DMS 273 treated with DMSO at 0.1 percent for 48 hours (cell line): ENCODE measurements at regions not wholly inside any gene's neighbourhood (a gene's known extent, or its start where the extent isn't known, plus 50 kb on each side); places are given as distances from the start of the nearest gene placed in this dataset.

Source experiments
- DNase-seq: peaks from one replicate; lab custom pipeline; 2025; lab: John Stamatoyannopoulos, UW

DNA sequence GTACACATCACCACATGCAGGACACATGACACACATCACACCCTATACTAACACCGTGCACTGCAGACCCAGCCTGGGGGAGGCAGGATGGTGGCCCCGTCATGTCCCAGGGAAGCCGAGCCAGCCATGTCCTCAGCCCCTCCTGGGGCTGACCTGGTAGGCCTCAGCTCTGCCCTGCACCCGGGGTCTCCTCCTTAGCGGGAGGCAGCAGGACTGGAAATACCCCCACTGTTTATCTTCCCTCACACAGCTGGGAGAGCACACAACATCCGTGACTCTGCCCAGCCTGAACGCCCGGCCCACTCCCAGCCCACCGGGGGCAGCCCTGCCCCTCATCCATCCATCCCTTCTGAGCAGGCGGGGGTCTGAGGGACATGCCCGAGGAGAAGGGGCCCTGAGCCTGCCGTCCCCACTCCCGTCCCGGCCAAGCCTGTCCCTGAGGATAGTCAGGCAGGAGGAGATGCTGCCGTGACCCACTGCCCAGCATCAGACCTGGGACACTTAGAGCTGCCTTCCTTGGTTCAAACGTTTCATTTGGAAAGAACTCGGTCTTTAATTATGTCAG is 945.0 kb downstream of the BRD1 start:
- DNase-seq = no peak

DNA sequence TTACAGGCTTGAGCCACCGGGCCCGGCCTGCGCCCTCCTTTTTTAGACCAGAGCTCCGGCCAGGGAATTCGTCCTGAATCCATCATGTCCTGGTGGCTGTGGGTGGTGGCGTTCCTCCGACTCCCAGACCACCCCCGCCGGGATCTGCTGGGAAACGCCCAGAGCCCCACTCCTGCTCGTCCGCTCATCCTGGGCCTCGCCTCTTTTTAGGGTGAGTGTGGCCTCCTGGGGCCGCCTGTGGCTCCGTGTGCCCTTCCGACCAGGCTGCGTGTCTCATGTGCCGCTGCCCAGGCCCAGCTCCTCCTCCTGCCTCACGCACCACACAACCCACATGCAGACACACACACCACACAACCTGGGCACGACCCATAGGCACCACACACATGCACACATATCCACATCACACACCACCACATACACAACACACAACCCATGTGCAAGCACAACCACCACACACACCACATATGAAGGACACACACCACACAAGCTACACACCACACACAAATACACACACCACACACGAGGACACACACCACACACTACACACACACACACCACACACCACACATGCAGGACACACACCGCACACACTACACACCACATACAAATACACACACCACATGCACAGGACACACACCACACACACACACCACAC is 946.2 kb downstream of the BRD1 start:
- no peak for DNase-seq

DNA sequence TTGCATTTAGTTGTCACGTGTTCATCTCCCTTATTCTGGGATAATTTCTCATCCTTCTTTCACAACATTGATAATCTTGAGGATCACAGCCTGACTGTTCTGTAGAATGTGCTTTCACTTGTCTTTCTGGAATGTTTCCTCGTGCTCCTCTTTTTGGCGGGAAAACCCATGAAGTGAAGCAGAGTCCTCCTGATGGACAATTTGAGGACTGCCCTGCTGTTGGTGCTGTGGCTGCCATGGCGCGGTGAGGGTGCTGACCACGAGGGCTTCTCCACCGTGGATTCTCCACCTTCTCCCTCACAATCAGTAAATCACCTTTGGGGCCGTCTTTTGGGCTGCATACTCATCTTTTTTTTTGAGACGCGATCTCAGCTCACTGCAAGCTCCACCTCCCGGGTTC is 946.9 kb downstream of the BRD1 start:
- no peak for DNase-seq

DNA sequence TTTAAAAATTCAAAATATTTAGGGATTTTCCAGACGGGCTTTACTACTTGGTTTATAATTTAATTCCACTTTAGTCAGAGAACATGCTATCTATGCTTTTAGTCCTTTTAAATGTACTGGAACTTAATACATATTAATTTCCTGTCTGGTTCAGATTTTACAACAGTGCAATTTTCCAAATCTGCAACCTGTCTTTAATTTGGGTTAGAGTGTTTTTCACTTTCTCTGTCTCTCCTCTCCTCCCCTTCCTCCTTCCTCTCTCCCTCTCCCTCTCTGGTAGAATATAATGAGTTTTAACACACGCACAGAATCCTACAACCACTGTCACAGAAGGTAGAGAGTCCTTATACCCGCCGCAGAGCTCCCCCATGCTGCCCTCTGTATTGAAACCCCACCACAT is 950.7 kb downstream of the BRD1 start:
- DNase-seq = no peak

DNA sequence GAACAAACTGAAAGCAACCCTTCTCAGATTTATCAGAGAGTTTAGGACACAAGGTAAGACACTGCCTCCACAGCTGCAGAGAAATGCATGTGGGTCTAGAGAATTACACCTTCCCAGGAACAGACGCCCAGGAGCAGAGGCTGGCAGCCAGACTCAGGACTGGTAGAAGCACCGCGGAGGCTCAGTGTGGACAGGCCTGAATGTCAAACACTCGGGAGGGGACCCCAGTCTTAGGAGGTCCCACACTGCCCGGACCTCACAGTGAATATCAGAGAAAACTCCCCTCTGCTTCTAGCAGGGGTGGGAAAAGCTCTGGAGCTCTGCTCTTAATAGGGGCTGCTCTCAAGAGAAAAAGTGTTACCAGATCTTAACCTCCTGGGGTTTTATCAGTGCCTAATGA is 952.7 kb downstream of the BRD1 start:
- no peak for DNase-seq

DNA sequence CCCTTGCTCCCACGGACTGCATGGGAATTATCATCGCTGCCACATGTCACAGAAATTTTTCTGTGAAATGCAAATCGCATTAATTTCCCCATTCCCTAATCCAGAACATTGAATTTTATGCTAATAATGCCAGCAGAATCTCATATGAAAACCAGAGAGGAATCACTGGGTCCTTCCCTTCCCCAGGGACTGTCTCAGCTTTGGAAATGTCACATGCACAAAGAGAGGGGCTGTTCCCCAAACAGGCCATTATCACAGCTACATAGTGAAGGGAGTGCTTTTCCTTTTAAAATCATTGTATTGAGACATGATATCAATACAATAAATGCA is 954.5 kb downstream of the BRD1 start:
- DNase-seq = no peak

DNA sequence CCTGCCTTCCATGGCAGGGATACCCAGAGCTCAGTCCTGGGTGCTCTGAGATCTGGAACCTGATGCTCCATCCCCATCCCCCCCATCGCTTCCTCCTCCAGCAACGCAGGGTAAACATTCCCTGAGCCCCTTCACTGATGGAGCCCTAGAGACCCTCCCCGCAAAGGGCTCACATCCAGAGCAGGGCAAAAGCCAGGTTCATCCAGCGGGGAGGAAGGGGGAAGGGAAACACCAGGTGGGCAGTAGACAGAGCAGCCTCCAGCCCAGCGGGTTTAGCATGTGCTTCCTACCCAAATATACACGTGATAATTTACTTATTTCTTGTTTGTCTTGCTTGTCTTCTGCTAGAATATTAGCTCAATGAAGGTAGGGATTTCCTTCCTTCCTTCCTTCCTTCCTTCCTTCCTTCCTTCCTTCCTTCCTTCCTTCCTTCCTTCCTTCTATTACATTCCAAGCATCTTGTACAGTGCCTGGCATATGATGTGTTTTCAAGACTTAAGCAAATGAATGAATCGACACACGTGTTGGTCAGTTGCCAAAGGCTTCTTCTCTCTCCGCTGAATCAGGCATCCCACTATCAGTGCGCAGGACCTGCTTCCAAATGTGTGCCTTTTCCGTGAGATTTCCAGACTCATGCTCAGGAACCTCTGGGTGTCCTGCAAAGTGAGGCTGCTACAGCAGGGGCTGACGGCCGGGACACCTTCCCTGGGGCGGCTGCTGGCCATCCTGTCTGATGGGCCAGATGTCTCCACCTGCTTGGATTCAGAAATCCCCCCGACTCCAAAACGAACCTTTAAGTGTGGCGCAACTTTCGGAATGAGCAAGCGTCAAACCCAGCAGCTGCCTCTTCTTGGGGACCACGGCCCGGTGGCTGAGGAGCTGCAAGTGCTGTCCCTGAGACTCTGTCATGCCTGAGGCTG is 955.1 kb downstream of the BRD1 start:
- no peak for DNase-seq

DNA sequence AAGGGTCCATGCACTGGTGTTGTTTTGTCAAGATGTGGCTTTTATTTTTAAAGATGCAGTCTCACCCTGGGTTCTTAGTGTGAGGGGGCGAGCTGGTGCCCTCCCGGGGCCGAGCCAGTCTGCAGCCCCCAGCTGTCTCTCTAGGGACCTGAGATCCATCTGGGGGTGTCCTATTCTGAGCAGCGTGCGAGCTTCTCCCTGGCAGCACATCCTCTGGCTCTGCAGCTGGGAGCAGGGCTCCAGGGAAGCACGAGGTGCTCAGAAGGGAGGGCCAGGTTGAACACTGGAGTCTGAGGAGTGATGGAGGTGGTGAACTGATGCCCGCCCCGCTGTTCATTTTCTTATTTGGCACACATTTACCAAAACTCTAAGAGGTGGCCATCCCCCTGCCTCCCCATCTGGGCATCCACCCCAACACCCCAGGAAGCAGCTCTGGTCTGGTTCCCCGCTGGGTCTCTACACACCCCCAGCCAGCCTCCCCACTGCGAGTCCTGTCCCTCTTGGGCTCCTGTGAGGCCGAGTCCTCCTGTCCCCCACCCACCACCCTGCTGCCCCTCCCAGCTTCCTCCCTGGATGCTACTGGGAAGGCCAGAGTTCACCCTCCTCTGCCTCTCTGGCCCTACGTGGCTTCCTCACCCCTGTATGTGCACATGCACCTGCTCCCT is 956.4 kb downstream of the BRD1 start:
- DNase-seq = no peak

DNA sequence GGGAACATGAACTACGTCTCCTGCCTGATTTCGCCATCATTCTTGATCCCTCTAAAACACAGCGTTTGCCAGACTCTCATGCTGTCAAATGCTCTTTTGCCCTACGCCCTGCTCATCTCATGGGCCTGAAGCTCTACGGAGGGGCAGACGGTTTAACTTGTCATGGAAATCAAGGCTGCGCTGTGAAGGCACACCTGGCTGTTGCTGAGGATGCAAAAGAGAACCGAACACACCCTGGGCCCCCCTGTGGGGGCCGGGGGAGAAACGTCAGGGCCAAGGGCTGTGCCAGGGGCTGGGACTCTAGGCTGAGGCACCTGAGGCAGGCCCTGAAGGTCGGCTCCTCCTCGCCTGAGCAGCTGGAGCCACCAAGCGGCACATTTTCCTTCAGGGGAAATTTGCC is 957.2 kb downstream of the BRD1 start:
- no peak for DNase-seq

DNA sequence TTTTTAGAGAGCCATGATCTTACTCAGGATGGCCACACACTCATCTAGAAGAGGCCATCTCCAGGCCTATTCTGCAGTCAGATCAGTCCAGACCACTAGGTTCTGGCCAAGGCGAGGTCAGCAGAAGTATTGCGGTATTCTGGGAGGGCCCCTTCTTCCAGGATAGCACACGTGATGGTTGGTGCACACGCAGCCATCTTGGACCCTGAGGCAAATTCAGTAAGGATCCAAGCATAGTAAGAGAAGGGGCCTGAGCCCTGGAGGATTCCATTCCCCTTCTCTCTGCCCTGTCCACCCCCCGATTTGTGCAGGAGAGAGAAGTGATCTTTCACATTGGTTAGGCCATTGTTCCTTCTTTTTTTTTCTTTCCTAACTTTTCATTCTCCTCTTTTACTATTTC is 957.9 kb downstream of the BRD1 start:
- DNase-seq = no peak

GRCh38 chr22:48869161-48869560 is 958.5 kb downstream of the BRD1 start:
- DNase-seq = no peak

- no peak for DNase-seq
Observed at GRCh38 chr22:48868554-48868953, 959.1 kb downstream of the BRD1 start.

DNA sequence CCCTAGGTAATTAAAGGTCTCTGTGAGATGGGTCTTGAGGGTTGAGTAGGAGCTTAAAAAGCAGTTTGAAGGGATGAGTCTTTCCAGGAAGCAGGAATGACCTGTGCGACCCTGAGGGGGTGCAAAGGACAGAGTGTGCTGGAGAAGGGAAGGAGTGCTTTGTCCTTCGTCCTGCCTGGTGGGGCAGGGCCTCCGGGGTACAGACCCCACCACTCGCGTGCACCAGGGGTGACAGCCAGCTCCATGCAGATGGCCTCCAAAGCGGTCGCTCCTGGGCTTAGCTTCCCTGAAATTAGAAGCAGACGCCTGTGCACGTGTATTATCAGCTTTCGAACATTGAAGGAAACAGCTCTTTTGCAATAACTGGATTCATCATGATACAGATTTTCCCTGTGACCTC is 959.8 kb downstream of the BRD1 start:
- DNase-seq = no peak

DNA sequence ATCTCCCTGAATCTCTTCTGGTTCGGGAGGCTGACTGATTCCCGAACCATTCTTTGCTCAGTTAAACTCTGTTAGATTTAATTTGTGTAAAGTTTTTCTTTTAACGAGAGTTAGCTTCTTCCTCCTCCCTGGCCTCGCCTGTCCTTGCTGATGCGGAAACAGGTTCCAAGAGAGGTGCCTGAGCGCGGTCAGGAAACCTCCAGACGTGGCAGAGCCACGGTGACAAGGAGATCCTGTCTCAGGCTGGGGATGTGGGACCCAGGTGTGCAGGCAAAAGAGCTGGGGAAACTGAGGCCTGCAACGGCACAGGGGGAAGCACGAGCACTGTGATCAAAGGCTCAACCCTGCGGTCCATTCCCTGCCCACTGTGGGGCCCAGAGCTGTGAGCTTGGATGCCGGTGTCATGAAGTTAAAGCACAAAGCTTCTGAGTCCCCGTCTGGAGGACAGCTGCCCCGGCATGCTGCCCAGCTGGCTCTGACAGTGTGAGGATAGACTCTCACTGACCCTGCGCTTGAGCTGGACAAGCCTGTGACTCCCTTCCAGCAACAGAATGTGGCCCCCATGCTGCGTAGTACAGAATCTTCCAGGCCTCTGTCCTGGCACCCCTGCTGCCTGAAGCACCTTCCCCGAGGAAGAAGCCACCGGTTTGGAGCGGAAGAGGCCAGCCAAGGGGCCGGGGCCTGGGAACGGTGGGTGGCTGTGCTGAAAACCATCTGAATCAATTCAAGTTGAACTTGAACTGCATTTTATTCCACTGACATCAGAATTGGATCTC is 960.6 kb downstream of the BRD1 start:
- no peak for DNase-seq

DNA sequence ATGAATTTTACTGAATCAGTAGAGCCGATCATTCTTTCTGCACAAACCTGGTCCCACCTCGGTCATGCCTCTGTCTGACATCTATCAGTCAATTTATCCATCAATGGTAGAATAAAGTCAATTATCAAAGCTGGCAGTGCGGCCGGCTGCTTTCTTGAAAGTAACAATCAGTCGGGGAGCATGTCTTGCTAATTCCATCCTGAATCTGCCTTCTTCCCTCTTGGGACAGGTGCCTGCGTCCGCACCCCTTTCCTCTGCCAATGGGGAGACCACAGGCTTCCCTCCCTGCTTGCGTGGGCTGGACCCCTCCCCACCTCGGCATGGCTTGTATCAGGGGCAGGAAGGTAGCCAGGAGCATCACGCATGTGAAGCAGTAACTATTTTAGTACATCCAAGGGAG is 962.9 kb downstream of the BRD1 start:
- no peak for DNase-seq

DNA sequence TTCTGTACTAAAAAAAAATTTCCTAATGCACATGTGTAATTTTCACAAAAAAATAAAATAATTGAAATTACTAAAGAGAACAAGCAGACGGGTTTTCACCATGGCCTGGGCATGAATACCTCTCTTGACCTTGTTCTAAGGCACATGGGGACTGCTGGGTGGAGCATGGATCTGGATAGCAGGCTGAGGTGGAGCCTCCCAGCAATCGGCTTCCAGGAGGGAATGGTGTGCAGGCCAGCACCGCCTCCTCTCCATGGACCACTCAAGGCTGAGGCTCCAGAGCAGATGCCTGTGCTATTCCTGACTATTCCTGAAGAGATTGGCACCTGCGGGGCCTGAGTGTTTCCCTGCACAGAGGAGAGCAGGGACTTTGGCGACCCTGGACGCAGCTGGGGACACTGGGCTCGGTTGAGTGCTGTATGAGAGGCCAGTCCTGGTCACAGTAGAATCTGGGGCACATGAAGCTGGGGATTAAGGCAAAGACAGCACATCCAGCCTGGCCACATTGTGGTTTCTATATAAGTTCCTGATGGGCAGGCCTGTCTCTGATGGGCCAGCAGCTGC is 963.6 kb downstream of the BRD1 start:
- DNase-seq = no peak

- DNase-seq = no peak
Observed at GRCh38 chr22:48860557-48860956, 967.1 kb downstream of the BRD1 start.

GRCh38 chr22:48858856-48859255 is 968.8 kb downstream of the BRD1 start:
- DNase-seq = no peak

GRCh38 chr22:48858121-48858520 is 969.6 kb downstream of the BRD1 start:
- no peak for DNase-seq

- no peak for DNase-seq
Observed at GRCh38 chr22:48857202-48857805, 970.4 kb downstream of the BRD1 start.

GRCh38 chr22:48856308-48856615 is 971.4 kb downstream of the BRD1 start:
- DNase-seq = no peak
